Neural progenitor cell (in vitro differentiated cells): ENCODE measurements at regions not wholly inside any gene's neighbourhood (a gene's known extent, or its start where the extent isn't known, plus 50 kb on each side); places are given as distances from the start of the nearest gene placed in this dataset.

Experiments
- DNase-seq: peaks from one replicate; pipeline ENCODE4 v3.0.0-alpha.2; 2016; ENCODE audit warnings: low spot score
- H2AFZ ChIP-seq: fragments of 200-600 bp; sonication (generic); replicated peaks from 2 replicates; pipeline ENCODE4 v1.6.1; 2016; ENCODE audit warnings: antibody characterized with exemption
- H3F3A ChIP-seq: fragments of 200-600 bp; sonication (generic); 2 replicates; pipeline ENCODE4 v1.6.1; 2016; ENCODE audit warnings: antibody characterized with exemption, low read depth
- H3K27ac ChIP-seq: fragments of 200-600 bp; sonication (generic); 2 replicates; pipeline ENCODE4 v1.5.1; 2016; ENCODE audit warnings: mild to moderate bottlenecking
- H3K27me3 ChIP-seq: fragments of 200-600 bp; sonication (generic); 2 replicates; pipeline ENCODE4 v1.6.1; 2016; ENCODE audit warnings: mild to moderate bottlenecking, moderate library complexity
- H3K36me3 ChIP-seq: fragments of 200-600 bp; sonication (generic); 2 replicates; pipeline ENCODE4 v1.5.1; 2016
- H3K4me1 ChIP-seq: fragments of 200-600 bp; sonication (generic); 2 replicates; pipeline ENCODE4 v1.6.1; 2016; ENCODE audit warnings: mixed run types
- H3K4me2 ChIP-seq: fragments of 200-600 bp; sonication (generic); 2 replicates; pipeline ENCODE4 v1.6.1; 2016
- H3K4me3 ChIP-seq: fragments of 200-600 bp; sonication (generic); 2 replicates; pipeline ENCODE4 v1.5.1; 2016
- H3K79me2 ChIP-seq: fragments of 200-600 bp; sonication (generic); 2 replicates; pipeline ENCODE4 v1.6.1; 2016; ENCODE audit warnings: low read depth
- H3K9ac ChIP-seq: fragments of 200-600 bp; sonication (generic); 2 replicates; pipeline ENCODE4 v1.6.1; 2016
- H3K9me3 ChIP-seq: fragments of 200-600 bp; sonication (generic); 2 replicates; pipeline ENCODE4 v1.5.1; 2016; ENCODE audit warnings: low read depth
- H4K20me1 ChIP-seq: fragments of 200-600 bp; sonication (generic); 2 replicates; pipeline ENCODE4 v1.6.1; 2016; ENCODE audit warnings: low read depth
- H3K27ac Mint-ChIP-seq: 3 replicates; pipeline ENCODE4 v1.8.0; 2021; ENCODE audit warnings: mixed read lengths
- H3K27me3 Mint-ChIP-seq: 2 replicates; pipeline ENCODE4 v1.8.0; 2022; ENCODE audit warnings: low read depth, mild to moderate bottlenecking, inconsistent platforms, moderate library complexity, mixed read lengths; ENCODE audit not compliant: insufficient read depth
- H3K36me3 Mint-ChIP-seq: 3 replicates; pipeline ENCODE4 v1.8.0; 2021; ENCODE audit warnings: mixed read lengths
- H3K4me1 Mint-ChIP-seq: 3 replicates; pipeline ENCODE4 v1.8.0; 2021; ENCODE audit warnings: mixed read lengths
- H3K4me3 Mint-ChIP-seq: 3 replicates; pipeline ENCODE4 v1.8.0; 2021; ENCODE audit warnings: mild to moderate bottlenecking, moderate library complexity, mixed read lengths
- H3K9me3 Mint-ChIP-seq: 3 replicates; pipeline ENCODE4 v1.8.0; 2020; ENCODE audit warnings: mixed read lengths
- EZH2 ChIP-seq: fragments of 200-600 bp; sonication (generic); IDR thresholded peaks from 2 replicates; pipeline ENCODE4 v1.6.1; 2017; ENCODE audit warnings: antibody characterized with exemption, mild to moderate bottlenecking, moderate library complexity
- EZH2phosphoT487 ChIP-seq: fragments of 200-600 bp; sonication (generic); IDR thresholded peaks from 2 replicates; pipeline ENCODE4 v1.6.1; 2017; ENCODE audit warnings: antibody characterized with exemption
- TF ChIP-seq, protein P1 (sequence below): fragments of 200-600 bp; sonication (generic); IDR thresholded peaks from 2 replicates; pipeline ENCODE4 v1.5.1; 2017; ENCODE audit warnings: antibody characterized with exemption, mild to moderate bottlenecking

DNA sequence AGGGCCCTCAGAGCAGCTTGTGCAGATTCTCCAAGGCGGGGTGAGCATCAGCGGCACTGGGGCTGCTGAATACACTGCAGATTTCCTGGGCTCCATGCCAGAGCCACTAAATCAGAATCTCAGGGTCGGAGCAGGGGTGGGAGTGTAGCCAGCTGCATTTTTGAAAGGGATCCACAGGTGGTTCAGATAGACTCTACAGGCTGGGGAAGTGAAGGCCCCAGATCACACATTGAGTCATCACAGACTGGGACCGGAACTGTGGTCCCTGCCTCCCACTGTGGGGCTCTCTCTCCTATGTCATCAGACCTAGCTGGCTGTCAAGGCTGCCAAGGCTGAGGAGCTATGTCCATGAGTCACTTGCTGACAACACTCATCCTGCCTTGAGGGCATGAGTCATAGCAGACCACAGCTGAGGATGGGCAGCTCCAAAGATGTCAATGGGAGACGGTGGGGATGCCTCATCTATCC lies 162.3 kb upstream of the MAMLD1 start:
- DNase-seq: no peak

DNA sequence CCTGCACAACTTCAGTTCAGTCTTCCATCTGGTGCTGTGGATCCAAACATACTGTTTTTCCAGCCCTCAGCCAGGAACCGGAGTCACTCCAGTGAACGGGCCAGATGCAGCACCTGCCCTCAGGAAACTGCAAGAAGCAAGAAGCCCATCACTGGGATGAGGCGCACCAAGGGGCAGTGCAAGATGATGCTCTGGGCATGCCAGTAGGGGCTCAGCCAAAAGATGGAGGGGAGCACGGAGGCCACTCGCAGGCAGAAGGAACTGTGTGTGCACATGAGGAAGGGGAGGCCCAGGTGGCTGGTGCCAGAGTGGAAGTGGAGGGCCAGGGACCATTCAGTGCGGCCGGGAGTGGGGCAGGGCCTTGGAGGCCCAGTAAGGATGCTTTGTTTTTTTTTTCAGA lies 161.7 kb upstream of the MAMLD1 start:
- H3K36me3 Mint-ChIP-seq: no peaks in the 10 kb centered on the region
- peaks cover 3% of the 10 kb centered on the region for H3K9me3 Mint-ChIP-seq
- H3K4me1 Mint-ChIP-seq: no peaks in the 10 kb centered on the region

More for the DNA sequence above, 162.3 kb upstream of the MAMLD1 start:
- Mint-ChIP-seq H3K4me3 (no peak overlapping the region), H3K27ac (no peak overlapping the region), H3K4me1 (peaks cover 2% of the 10 kb centered on the region), H3K36me3 (no peaks in the 10 kb centered on the region), H3K9me3 (peaks cover 3% of the 10 kb centered on the region), H3K27me3 (peaks cover 2% of the 10 kb centered on the region)
- no peaks in the 10 kb centered on the region for H3K36me3 ChIP-seq
- H3K79me2 ChIP-seq: no peaks in the 10 kb centered on the region
- H3K4me3 ChIP-seq: no peak overlapping the region
- H3F3A ChIP-seq: no peaks in the 10 kb centered on the region
- no peaks in the 10 kb centered on the region for H3K9me3 ChIP-seq
- no peaks in the 10 kb centered on the region for H4K20me1 ChIP-seq
- no peak overlapping the region for H3K9ac ChIP-seq
- TF ChIP-seq, protein P1, sequence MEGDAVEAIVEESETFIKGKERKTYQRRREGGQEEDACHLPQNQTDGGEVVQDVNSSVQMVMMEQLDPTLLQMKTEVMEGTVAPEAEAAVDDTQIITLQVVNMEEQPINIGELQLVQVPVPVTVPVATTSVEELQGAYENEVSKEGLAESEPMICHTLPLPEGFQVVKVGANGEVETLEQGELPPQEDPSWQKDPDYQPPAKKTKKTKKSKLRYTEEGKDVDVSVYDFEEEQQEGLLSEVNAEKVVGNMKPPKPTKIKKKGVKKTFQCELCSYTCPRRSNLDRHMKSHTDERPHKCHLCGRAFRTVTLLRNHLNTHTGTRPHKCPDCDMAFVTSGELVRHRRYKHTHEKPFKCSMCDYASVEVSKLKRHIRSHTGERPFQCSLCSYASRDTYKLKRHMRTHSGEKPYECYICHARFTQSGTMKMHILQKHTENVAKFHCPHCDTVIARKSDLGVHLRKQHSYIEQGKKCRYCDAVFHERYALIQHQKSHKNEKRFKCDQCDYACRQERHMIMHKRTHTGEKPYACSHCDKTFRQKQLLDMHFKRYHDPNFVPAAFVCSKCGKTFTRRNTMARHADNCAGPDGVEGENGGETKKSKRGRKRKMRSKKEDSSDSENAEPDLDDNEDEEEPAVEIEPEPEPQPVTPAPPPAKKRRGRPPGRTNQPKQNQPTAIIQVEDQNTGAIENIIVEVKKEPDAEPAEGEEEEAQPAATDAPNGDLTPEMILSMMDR: no peak
- TF ChIP-seq EZH2phosphoT487 (no peak), EZH2 (no peak)
- no peaks in the 10 kb centered on the region for H3K27me3 ChIP-seq
- no peak overlapping the region for H3K4me2 ChIP-seq
- no peak overlapping the region for H2AFZ ChIP-seq
- no peaks in the 10 kb centered on the region for H3K4me1 ChIP-seq
- no peak overlapping the region for H3K27ac ChIP-seq

DNA sequence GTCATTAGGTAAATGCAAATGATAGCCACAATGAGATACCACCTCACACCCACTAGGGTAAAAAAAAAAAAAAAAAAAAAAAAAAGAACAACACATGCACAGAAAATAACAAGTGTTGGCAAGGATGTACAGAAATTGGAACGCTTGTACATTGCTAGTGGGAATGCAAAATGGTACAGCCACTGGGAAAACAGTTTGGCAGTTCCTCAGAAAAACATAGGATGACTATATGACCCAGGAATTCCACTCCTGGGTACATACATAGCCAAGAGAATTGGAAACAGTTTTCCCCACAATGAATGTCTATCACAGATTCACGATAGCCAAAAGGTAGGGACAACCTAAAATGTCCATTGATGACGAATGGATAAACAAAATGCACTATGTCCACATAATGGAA lies 161.3 kb upstream of the MAMLD1 start:
- H3K4me2 ChIP-seq: no peak overlapping the region
- H3K79me2 ChIP-seq: no peaks in the 10 kb centered on the region
- no peak for DNase-seq
- H3K9ac ChIP-seq: no peak overlapping the region
- H3K36me3 Mint-ChIP-seq: no peaks in the 10 kb centered on the region
- H3K4me1 Mint-ChIP-seq: no peaks in the 10 kb centered on the region
- H3K27me3 Mint-ChIP-seq: peaks cover 2% of the 10 kb centered on the region
- no peak overlapping the region for H3K4me3 ChIP-seq
- no peak overlapping the region for H3K27ac Mint-ChIP-seq
- H3K9me3 ChIP-seq: no peaks in the 10 kb centered on the region
- no peaks in the 10 kb centered on the region for H3F3A ChIP-seq
- no peaks in the 10 kb centered on the region for H3K27me3 ChIP-seq
- no peaks in the 10 kb centered on the region for H3K36me3 ChIP-seq
- H4K20me1 ChIP-seq: no peaks in the 10 kb centered on the region
- no peak overlapping the region for H3K4me3 Mint-ChIP-seq
- TF ChIP-seq, protein P1: no peak
- TF ChIP-seq EZH2phosphoT487 (no peak), EZH2 (no peak)
- peaks cover 3% of the 10 kb centered on the region for H3K9me3 Mint-ChIP-seq
- no peak overlapping the region for H2AFZ ChIP-seq
- H3K4me1 ChIP-seq: no peaks in the 10 kb centered on the region
- no peak overlapping the region for H3K27ac ChIP-seq

More for the DNA sequence above, 161.7 kb upstream of the MAMLD1 start:
- Histone ChIP-seq H3F3A (no peaks in the 10 kb centered on the region), H3K36me3 (no peaks in the 10 kb centered on the region), H3K27me3 (no peaks in the 10 kb centered on the region), H3K4me3 (no peak overlapping the region), H3K4me1 (no peaks in the 10 kb centered on the region), H3K79me2 (no peaks in the 10 kb centered on the region), H2AFZ (no peak overlapping the region), H3K27ac (no peak overlapping the region), H3K9ac (no peak overlapping the region), H3K9me3 (no peaks in the 10 kb centered on the region), H4K20me1 (no peaks in the 10 kb centered on the region), H3K4me2 (no peak overlapping the region)
- H3K27ac Mint-ChIP-seq: no peak overlapping the region
- H3K4me3 Mint-ChIP-seq: no peak overlapping the region
- no peak for DNase-seq
- TF ChIP-seq, protein P1: no peak
- TF ChIP-seq EZH2phosphoT487: no peak
- TF ChIP-seq EZH2: no peak
- peaks cover 2% of the 10 kb centered on the region for H3K27me3 Mint-ChIP-seq
